A549 (cell line): ENCODE measurements at regions not wholly inside any gene's neighbourhood (a gene's known extent, or its start where the extent isn't known, plus 50 kb on each side); places are given as distances from the start of the nearest gene placed in this dataset.

ENCODE experiments used
- CEBPB ChIP-seq, 2 experiments: fragments of >200 bp in 1 of 2; sonication (Bioruptor Twin) in 1 of 2; formaldehyde crosslinking in 1 of 2; IDR thresholded peaks; 2 replicates each; pipeline ENCODE4 v1.6.1; 2012 to 2016
- CTCF ChIP-seq: fragments of >200 bp; sonication (Bioruptor Twin); formaldehyde crosslinking; IDR thresholded peaks from 3 replicates; pipeline ENCODE4 v1.5.1; 2016
- HEYL ChIP-seq: fragments of 250-450 bp; sonication (Bioruptor Pico); IDR thresholded peaks from 2 replicates; pipeline ENCODE4 v1.8.0; 2021; ENCODE audit warnings: mild to moderate bottlenecking, moderate library complexity
- KDM1A ChIP-seq: fragments of 200-600 bp; sonication (generic); IDR thresholded peaks from 2 replicates; pipeline ENCODE4 v1.6.1; 2016; ENCODE audit warnings: low read depth, mild to moderate bottlenecking
- PHF8 ChIP-seq: fragments of 200-600 bp; sonication (generic); IDR thresholded peaks from 2 replicates; pipeline ENCODE4 v1.6.1; 2016; ENCODE audit warnings: low read depth, mild to moderate bottlenecking, antibody characterized with exemption, moderate library complexity, borderline replicate concordance
- POLR2A ChIP-seq: IDR thresholded peaks from 2 replicates; pipeline ENCODE4 v1.6.1; 2012; ENCODE audit warnings: mild to moderate bottlenecking, low read length
- RARB ChIP-seq: fragments of 250-450 bp; sonication (Bioruptor Pico); IDR thresholded peaks from 2 replicates; pipeline ENCODE4 v1.8.0; 2021; ENCODE audit warnings: mild to moderate bottlenecking, moderate library complexity
- RFX5 ChIP-seq: fragments of 450-650 bp; IDR thresholded peaks from 2 replicates; pipeline ENCODE4 v1.7.1; 2014; ENCODE audit warnings: antibody characterized with exemption, mild to moderate bottlenecking, moderate library complexity
- TFCP2L1 ChIP-seq: fragments of 250-450 bp; sonication (Bioruptor Pico); IDR thresholded peaks from 2 replicates; pipeline ENCODE4 v1.5.0; 2021; ENCODE audit warnings: mild to moderate bottlenecking
- USF2 ChIP-seq: fragments of 450-650 bp; IDR thresholded peaks from 2 replicates; pipeline ENCODE4 v1.6.1; 2014; ENCODE audit warnings: antibody characterized with exemption

- no peak for TF ChIP-seq CTCF
- TF ChIP-seq HEYL (CRISPR knock-in tag): no peak
- no peak for TF ChIP-seq CEBPB (IDR thresholded peaks at IDR 0.05)
- TF ChIP-seq POLR2A: no peak
- TF ChIP-seq TFCP2L1: no peak
- no peak for TF ChIP-seq PHF8
- TF ChIP-seq RARB (CRISPR knock-in tag): no peak
- no peak for TF ChIP-seq USF2
- TF ChIP-seq KDM1A: no peak
- no peak for TF ChIP-seq RFX5
Observed at GRCh38 chr14:38108681-38109080, 99.0 kb upstream of the SSTR1 start.
